ENCODE measurements at regions not wholly inside any gene's neighbourhood (a gene's known extent, or its start where the extent isn't known, plus 50 kb on each side); places are given as distances from the start of the nearest gene placed in this dataset.
"Not testable (repeated sequence)": the region's sequence is repeated elsewhere in the genome, so short reads cannot be mapped to it uniquely, and the experiment has no call there.

GRCh38 chr1:229017091-229017490 lies 253.8 kb upstream of the RAB4A start:
- no peak for DNase-seq

DNA sequence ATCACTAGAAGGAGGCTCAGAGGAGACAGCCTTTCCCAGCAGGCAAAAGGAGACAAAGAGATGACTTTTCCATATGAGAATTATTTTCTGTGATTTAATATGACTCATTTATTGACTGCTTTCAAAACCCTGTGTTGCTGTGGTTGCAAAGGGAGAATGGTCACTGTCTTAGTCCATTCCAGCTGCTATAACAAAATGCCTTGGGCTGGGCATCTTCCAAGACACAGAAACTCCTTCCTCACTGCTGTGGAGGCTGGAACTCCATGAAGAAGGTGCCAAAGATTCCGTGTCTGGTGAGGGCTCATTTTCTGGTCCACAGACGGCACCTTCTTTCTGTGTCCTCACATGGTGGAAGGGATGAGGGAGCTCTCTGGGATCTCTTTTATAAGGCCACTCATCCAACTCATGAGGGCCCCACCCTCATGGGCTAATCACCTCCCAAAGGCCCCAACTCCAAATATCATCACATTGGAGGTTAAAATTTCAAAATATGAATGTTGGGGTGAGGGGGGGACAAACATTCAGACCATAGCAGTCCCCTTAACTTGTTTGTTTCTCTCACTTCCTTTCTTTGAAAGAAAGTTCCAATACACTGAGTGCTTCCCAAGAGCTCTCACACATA lies 252.1 kb upstream of the RAB4A start:
- DNase-seq = no peak

DNA sequence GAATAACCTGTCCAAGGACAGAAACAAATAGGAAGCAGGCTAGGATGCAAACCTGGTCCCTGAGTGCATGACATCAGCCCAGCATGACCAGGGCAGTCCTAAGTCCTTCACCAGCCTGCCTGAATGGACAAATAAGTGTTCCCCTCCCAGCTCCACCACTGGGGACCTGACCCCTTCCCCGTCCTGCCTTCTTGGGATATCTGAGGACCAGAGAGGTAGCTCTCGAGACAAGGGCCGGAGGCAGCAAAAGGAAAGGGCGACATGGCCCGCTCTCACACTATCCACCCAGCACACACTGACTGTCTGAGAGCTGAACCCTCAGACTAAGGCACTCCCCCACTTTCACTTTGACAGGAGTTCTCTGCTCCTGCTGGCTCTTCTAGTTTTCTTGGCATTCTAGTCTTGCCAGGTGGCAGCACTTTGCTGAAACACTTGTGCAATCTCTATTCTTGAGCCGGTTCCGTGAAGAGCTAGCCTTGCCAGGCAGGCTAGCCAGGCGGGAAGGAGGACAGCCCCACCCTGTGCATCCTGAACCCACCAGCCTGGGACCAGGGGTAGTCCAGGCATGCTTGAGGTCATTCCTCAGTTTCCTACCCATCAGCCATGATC lies 251.1 kb upstream of the RAB4A start:
- peak; percentile 9 for DNase-seq

DNA sequence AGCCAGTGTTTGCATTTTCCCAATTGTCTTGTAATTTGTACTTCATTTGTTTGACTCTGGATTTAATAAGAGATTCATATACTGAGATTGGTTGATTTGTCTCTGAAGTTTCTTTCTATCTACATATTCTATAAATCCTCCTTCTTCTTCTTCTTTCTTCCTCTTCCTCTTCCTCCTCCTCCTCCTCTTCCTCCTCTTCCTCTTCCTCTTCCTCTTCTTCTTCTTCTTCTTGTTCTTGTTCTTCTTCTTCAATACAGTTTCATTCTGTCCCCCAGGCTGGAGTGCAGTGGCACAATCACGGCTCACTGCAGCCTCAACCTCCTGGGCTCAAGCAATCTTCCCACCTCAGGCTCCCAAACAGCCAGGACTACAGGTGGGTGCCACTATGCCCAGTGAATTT lies 249.9 kb upstream of the RAB4A start:
- DNase-seq = not testable (repeated sequence)

GRCh38 chr1:229022595-229023333 lies 248.1 kb upstream of the RAB4A start:
- no peak for DNase-seq

- DNase-seq = no peak
Measured at GRCh38 chr1:229023651-229024300, 247.1 kb upstream of the RAB4A start.

GRCh38 chr1:229024528-229025130 lies 246.3 kb upstream of the RAB4A start:
- DNase-seq = peak; percentile 12

GRCh38 chr1:229025576-229025975 lies 245.3 kb upstream of the RAB4A start:
- no peak for DNase-seq

DNA sequence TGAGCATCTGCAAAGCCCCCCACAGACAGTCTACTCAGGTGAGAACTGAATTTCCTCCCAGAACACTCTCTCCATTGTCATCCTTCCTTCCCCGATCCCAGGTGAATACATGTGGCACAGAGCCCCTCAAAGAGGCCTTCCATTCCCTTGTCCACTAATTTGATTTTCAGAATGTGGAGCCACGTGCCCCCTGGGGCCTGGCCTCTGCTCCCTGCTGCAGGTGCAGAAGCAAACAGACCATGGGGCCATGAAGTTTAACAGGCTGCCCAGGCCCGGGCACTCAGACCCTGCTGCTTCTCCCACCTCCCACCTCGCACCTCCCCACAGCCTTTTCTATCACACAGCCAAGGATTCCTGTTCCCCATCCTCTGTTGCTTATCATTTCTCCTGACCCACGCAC lies 243.8 kb upstream of the RAB4A start:
- DNase-seq = no peak

- peak; percentile 76 for DNase-seq
Measured at GRCh38 chr1:229027622-229028182, 243.2 kb upstream of the RAB4A start.

DNA sequence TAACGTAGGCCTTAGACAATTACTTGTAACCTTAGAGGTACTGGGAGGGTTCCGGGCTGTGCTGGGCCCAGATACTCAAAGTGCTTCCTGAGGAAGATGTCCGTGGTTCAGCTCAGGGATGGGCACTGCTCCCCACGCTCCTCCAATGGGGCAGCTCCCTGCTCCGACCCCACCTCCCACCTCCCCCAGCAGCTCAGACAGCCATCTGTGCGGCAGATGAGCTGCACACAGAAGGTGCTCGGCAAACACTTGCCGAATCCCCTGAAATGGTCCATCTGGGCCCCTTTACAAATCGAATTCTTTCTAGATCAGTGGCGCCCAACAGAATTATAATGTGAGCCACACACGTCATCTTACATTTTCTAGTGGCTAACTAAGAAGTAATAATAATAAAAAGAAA lies 242.4 kb upstream of the RAB4A start:
- no peak for DNase-seq

GRCh38 chr1:229028987-229029878 lies 241.7 kb upstream of the RAB4A start:
- no peak for DNase-seq

DNA sequence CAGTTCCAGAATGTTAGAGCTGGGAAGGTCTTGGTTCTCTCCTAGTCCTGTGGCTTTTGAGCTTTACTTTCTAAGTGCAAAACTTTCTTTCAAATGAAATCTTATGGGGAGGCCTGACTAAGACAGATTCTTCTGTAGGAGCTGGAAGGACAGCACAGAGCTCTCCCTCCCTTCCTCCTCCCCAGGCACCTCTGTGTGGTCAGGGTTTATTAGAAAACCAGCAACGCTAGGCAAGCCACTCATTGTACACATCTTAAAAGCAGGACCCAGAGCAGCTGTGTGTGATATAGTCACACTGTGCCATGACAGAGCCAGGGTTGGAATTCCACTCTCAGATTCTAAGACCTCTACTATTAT lies 241.1 kb upstream of the RAB4A start:
- DNase-seq = no peak

DNA sequence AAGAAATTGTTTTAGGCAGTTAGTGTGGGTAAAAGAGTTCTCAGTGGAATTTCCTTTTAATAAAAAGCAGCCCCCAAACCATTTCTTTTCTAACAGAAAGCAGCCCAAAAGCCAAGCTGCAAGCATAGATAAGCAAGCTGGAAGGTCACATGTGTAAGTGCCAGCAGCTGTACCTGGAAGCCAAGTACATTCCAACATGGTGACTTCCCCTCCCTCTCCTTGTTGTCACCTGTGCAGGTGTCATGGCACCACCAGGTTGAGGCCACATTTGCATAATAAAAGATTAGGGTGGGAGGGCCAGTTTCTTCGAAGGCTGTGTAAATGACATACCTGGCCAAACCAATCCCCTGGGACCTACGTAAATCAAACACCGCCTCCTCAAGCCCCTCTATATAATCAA lies 240.3 kb upstream of the RAB4A start:
- DNase-seq = no peak

- DNase-seq = no peak
Measured at GRCh38 chr1:229031061-229031460, 239.8 kb upstream of the RAB4A start.

DNA sequence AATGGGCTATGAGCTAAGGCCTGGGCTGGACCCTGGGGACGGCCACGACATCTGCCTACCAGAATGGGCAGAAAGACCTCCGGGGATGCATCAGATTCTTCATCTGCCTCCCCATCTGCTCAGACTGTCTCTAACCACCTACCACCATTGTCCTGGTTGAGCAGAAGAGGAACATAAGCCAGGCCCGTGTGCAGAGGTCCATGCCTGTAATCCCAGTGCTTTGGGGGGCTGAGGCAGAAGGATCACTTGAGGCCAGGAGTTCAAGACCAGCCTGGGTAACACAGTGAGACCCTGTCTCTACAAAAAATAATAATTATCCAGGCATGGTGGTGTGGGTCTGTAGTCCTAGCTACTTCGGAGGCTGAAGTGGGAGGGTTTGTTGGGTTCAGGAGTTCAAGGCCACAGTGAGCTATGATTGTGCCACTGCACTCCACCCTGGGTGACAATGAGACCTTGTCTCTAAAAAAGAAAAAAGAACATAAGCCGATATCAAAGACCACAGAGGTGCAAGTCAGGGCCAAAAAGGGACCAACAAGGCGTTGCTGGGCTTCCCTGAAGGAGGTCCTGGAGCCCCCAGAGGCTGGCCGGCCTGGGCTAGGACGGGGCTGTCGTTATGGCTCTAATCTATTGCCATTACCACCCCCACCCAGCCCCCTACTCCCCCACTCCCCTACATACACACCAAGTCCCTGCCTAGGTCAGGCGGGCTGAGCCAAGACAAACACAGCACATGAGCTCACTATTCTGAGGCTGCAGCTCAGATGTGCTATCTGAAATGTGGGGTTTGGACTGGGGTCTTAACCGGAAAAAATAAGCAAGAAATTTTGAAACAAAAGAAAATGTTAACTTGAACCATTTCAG lies 239.2 kb upstream of the RAB4A start:
- DNase-seq = no peak

DNA sequence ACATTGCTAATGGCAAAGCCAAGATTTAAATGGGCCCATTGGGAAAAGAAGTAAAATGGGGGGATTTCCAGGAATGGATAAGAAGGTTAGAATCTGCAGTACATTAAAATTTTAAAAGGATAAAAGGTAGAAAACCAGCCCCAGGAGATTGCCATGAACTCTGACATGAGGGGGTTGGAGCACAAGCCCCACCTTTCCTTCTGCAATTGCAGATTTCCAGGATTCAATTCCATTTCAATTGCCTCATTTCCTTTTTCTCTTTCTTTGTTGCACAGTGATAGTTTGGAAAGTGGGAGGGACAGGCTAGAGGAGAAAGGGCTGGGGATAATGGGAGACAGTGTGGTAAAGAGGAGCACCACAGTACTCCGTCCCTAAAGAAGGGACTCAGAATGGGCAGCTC lies 238.5 kb upstream of the RAB4A start:
- no peak for DNase-seq

GRCh38 chr1:229033480-229033879 lies 237.4 kb upstream of the RAB4A start:
- DNase-seq = no peak

GRCh38 chr1:229034342-229034741 lies 236.6 kb upstream of the RAB4A start:
- no peak for DNase-seq

- DNase-seq = peak; percentile 87
Measured at GRCh38 chr1:229035054-229035747, 235.7 kb upstream of the RAB4A start.

GRCh38 chr1:229035748-229036082 lies 235.2 kb upstream of the RAB4A start:
- DNase-seq = no peak
